T47D (cell line): ENCODE measurements at regions not wholly inside any gene's neighbourhood (a gene's known extent, or its start where the extent isn't known, plus 50 kb on each side); places are given as distances from the start of the nearest gene placed in this dataset.

Source experiments
- DNase-seq, 2 experiments: peaks; one replicate each; pipeline versions ENCODE4 v3.0.0 to v3.0.0-alpha.2; 2011 to 2012; ENCODE audit warnings: low read depth in 1 of 2, low spot score in 1 of 2
- JUND ChIP-seq: IDR thresholded peaks from 2 replicates; pipeline ENCODE4 v1.6.1; 2012; ENCODE audit warnings: low read depth
- in situ Hi-C: cut with HindIII; loops from 2 replicates; pipeline ENCODE4 v1.10.0; 2016; ENCODE audit warnings: low sequenced_read_pairs, low pct_unique_long_range_greater_than_20kb

DNA sequence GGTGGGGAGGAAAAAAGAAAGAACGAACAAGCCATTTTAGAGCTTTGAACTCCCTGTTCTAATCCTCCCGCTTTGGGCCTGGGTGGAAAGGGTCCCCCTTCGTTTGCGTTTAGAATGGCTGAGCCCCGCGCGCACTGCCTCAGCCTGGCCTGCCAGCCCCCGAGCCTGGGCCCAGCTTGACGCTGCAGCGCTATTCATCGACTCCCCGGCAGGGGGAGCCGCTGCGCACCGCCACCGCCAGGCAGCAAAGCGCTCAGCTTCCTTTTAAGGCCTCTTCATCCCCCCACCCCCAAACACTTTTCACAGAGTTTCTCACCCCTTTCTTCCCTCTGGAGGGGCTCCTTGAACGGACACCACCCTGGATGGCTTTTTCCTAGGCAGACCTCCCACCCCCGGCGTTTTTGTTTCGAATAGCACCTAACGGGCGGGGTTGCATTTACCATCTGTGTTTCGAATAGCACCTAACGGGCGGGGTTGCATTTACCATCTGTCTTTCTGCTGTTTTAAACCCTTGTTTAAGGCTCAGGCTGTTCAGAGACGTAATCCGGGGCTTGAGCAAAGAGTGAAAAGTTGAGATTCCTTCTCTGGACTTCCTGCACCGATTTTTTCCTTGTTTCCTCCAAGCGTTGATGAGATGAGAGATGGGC lies 56.4 kb upstream of the PIWIL1 start:
- DNase-seq, result peak in 1 of 2 experiments; percentile 24
- TF ChIP-seq JUND, result no peak
- in situ Hi-C loops, result no loop called here

DNA sequence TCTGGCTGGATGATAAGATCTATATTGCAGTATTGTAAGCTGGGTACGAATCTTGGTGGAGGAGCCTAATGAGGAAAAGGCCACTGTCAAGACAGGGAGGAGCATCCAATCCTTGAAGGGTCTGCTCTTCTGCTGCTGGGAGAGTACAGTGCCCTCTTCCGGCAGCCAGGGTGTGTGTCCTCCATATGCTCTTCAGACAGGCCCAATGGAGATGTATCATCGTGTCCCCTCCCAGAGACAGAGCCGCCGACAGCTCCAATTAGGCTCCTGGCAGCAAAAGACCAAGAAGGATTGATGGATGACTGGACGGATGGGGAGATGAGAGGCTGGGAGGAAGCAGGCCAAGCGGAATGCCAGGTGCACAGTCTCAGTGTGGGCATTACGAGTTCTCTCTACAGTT lies 51.6 kb upstream of the PIWIL1 start:
- no peak for TF ChIP-seq JUND
- in situ Hi-C loops, result no loop called here
- peak in 1 of 2 experiments; percentile 12 for DNase-seq

GRCh38 chr12:130286741-130287440 lies 50.8 kb upstream of the PIWIL1 start:
- DNase-seq, result no peak
- in situ Hi-C loops, result no loop called here
- TF ChIP-seq JUND, result no peak
